GM18867 (cell line): ENCODE measurements at regions not wholly inside any gene's neighbourhood (a gene's known extent, or its start where the extent isn't known, plus 50 kb on each side); places are given as distances from the start of the nearest gene placed in this dataset.

ENCODE experiments used
- ATAC-seq: cut with Tn5 transposase; IDR thresholded peaks from one replicate; pipeline ENCODE4 v1.9.1; 2021; ENCODE audit warnings: mild to moderate bottlenecking, moderate library complexity; ENCODE audit not compliant: unreplicated experiment

DNA sequence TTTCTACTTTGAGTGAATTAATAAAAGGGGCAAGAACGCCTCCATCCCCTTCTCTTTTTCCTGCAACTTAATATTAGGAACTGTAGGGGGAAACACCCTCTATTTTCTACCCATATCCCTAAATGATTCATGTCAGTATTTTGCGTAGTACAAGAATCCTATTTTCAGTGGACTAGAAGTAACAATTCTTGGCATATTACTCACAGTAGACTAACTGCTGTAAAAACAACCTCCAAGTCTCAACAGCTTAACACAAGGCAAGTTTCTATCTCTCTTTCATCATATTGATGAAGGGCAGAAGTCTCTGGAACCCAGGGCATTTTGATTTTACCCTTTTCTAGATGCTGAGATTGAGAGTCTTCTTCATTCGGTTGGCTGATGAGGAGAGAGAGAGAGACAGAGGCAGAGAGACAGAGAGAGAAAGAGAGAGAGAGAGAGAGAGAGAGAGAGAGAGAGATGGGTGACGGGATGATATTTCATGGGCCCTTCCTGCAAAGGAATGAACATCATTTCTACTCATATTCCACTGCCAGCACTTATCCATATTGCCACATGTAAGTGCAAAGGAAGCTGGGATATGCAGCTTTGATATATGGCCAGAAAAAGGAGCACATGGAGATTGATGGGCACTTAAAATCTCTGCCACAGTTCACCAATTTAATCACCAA is 481.6 kb downstream of the LPIN1 start:
- no peak for ATAC-seq

DNA sequence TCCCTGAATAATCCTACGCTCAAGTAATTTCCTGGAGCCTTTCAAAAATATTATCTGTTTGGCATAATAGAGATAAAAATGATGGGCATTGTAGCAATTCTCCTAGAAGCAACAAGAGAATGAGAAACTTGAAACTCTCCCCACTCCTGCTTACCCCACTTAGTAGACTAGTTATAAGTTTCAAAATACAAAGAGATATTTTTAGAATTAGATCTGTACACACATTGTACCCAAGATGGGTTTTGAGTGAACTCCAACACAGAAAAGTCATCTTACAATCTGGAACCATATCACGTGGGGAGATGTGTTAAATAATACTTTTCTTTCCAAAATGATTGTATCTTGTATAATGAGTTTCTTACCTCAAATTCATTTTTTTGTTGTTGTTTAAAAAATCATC is 484.9 kb downstream of the LPIN1 start:
- ATAC-seq, result no peak

DNA sequence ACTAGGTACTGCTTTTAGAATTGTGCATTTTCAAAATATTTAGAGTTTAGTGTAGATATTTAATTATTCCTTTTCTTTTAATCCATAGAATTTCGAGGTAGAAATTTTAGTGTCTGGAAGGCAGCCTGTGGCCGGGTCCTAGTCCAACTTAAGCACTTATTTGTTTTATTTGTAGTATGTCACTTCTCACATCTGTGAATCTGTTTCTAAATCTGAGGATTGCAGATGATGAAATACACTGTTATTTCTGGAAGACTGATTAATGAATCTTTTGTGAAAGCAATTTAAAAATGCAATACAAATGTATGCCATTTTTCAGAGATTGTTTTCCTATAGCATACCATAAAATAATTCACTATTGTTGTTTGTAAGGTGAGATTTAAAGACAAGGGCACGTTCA is 483.9 kb upstream of the TRIB2 start:
- no peak for ATAC-seq

DNA sequence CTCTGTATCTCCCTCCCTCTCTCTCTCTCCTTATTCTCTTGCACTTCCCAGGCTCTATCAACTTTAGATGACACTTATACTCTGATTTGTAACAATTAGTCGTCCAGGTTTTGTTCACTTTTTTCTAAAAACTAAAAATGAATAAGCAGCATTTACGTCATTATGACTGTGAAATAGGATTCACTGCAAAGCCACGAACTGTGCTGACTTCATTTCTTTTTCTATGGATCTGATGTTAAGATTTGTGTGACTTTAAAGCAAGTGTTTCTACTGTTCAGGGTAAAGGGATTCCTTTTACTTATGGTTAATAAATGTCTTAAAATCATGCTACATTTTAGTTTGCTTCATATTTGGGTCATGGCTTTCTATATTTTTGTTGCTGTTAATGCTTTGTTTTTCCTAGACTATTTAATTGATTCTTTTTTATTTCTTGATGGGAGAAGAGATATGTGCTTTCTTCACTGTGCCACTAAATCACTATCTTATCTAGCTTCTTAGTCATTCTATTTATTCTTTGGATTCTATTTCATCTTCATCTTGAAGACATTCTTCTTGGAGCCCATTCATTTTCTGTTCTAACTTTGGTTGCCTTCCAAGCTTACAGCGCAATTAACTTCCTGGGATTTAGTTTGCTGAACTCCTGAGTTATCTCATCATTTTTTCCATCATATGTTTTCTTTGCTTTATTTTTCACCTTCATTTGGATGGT is 480.4 kb upstream of the TRIB2 start:
- ATAC-seq, result no peak

DNA sequence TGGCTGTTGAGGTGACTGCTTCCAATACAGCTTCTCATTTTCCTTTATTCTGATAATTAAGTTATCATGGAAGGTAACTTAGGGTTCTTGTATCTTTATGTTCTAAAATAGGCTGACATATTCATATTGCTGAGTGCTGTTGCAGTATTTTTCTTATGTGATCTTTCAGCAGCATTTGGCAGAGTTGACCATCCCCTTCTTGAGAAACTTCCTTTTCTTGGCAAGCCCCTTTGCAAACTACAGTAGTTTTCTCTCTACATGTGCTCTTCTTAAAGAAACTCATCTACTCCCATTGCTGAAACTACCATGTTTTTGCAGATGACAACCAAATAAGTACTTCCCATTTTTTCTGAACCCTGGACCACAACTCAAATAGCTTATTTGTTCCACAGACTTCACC is 476.5 kb upstream of the TRIB2 start:
- no peak for ATAC-seq

DNA sequence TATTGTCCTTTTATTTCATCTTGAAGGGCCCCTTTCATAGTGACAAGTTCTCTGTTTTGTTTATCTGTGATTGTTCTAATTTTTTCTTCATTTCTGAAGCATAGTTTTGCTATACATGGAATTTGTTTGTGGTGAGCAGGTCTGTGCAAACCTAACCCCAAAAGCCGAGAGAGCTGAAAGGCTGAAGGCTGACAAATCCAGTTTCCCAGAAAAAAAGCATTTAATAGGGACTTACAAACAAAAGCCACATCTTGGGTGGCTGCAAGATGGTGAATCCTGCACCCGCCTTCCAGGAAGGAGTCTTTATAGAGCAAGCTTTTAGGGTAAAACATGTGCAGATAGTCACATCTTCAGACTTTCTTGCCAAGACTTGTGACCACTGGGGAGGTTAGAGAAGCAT is 473.4 kb upstream of the TRIB2 start:
- ATAC-seq, result no peak

DNA sequence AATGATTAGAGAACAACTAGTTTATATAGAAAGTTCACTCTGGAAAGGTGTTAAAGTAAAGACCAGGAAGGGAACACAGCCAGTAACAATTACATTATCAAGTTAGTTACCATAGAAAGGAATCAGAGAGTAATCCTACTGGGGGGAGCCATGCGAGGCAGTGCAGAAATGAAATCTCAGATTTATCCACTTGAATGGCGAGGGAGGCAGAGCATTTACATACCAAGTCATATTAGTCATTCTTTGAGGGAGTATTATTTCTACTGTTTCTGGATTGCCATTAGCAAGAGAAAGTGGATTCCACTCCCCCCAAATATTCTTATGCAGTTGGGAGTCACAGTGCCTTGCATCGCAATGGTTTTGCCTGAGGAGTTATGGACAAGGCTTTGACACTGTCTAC is 472.7 kb upstream of the TRIB2 start:
- no peak for ATAC-seq

DNA sequence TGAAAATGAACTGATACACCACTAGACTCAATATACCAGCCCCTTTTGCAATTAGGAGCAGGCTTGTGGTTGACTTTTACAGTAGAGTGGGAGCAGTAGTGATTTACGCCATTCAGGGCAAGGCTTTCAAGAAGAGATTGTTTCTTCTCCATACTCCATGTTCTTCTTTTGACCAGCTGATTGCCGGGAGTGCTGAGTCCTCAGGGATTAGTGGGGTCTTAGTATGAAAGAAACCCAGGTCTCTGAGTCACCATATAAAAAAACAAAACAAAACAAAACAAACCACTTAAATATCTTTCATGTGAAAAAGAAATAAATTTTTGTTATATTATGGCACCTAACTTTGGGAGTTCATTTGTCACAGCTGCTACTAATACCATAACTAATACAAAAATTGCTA is 465.6 kb upstream of the TRIB2 start:
- no peak for ATAC-seq

DNA sequence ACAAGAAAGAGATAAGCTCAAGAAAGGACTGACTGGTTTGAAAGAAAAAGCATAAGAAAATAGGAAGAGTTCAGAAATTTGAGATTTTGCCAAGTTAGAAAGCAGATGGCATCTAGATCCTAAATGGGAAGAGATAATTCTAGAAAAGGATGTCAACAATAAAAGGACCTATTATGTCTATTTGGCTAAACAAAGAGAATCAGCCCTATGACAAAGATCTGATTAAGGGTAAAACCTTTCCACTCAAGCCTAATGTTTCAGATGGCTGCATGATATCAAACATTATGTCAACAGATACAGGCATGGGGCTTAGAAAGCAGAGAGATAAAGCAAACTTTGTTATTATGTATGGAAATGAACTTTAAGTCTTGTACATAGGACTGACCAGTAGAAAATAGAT is 465.0 kb upstream of the TRIB2 start:
- no peak for ATAC-seq

DNA sequence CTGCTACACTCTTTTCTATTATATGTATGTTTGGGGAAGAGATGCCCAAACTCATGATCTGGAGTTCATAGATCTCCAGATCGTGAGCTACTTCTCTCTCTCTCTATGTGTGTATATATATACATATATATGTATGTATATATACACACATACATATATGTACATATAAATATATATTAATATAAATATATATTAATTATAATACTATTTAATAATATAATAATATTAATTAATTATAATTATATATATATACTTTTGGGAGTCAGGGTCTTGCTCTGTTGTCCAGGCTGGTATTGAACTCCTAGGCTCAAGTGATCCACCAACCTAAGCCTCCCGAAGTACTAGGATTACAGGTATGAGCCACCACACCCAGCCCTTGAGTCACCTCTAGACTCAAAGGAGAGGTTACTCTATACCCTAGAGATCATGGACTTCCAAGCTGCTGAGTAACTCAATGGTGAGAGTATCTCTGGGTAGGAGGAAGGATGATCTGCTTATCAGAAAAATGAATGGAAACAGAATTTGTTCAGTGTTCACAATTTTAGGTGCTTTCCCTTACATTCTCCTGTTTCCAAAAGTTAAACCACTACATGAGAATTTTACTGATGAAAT is 463.5 kb upstream of the TRIB2 start:
- no peak for ATAC-seq

DNA sequence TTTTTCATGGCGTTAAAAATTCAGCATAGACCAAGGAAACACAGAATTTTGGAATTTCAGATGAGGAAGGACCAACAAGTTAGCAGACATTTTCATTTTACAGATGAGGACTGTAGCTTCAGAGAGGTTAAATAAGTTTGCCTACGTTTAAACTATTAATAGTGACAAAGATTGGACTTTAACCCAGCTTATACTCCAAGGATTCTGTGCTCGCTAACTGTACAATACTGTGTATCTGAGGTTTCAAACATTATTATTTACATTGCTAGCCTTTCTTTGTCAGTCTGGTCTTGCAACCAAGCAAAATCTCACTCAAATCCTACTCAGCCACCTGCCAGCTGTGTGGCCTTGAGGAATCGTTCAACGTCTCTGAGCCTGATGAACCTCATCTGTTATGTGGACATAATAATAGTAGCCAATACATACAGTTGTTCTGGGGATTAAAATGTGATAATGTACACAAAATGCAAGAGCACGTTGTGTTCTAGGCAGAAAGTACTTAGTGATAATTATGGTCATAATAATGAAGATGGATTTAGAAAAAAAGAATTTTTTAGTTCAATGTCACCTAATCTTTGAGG is 462.4 kb upstream of the TRIB2 start:
- ATAC-seq, result no peak

DNA sequence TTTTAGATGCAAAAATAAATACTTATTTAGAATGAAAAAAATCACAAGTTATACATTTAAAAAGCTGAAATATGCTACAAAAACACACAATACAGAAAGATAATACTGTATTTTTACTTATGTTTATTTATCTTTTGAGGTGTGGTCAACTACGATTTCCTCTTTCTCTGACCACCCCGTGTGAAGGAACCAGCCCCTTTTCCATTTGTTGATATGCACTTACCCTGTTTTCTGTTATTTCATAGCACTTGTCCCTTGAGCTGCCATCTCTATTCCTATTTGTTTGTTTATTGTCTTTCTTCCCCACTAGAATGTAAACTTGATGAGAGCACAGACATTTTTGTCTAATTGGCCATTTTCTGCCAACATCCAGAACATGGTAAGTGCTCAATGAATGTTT is 460.5 kb upstream of the TRIB2 start:
- ATAC-seq, result no peak

DNA sequence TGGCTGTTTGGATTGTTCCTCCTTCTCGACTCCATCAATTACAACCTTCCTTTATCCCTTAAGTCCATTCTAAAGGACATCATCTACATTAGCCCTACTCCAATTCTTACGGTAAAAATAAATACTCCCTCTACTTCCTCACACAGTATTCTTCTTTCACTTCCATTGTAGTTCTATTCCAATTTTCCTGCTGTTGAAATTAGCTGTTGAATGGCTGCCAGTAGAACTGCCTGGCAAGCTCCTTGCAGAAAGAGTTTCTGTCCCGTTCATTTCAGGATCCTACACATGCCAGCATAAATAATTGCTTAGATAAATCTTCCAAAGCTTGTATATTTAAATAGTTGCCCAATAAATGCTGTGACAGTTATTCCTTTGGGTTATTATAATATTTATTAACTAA is 459.3 kb upstream of the TRIB2 start:
- no peak for ATAC-seq

DNA sequence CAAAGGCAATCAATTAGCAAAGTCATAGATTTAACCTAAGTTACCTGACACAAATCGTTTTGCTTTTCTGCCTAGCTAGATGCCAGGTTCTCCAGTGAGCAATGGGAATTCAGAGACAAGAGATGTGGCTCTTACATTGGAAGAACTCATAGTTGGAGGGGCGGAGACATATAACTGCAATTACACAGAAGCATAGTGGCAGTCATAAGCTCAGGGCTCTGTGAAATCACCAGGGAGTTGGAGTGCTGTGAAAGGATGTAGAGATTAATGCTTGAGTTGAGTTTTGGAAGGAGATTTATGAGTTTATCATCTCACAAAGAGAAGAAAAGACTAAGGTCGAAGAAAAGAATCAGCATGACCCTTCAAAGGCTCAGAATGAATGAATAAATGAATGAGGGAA is 457.2 kb upstream of the TRIB2 start:
- no peak for ATAC-seq

DNA sequence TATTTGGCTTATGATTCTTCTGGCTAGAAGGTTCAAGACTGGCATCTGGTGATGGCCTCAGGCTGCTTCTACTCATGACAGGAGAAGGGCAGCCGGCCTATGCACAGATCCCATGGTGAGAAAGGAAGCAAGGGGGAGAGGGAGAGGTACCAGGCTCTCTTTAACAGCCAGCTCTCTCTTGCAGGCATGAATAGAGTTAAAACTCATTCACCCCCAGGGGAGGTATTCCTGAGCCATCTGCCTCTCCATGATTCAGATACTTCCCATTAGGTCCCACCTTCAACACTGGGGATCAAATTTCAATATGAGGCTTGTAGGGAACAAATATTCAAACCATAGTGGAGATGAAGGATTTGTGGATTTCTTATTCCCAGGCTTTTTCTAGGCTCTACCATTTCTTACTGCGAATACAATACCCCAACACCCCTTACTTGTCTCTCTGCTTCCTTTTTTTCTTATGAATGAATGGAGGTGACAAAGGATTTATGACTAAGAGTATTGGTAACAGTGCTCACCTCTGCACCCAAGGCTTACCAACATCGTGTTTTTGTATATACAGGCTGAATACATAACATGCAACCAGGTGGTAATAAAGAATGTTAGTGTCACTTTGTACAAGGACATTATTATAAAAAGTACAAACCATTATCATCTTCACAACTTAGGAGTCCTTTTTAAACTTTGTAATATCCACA is 454.6 kb upstream of the TRIB2 start:
- peak; percentile 18 for ATAC-seq

DNA sequence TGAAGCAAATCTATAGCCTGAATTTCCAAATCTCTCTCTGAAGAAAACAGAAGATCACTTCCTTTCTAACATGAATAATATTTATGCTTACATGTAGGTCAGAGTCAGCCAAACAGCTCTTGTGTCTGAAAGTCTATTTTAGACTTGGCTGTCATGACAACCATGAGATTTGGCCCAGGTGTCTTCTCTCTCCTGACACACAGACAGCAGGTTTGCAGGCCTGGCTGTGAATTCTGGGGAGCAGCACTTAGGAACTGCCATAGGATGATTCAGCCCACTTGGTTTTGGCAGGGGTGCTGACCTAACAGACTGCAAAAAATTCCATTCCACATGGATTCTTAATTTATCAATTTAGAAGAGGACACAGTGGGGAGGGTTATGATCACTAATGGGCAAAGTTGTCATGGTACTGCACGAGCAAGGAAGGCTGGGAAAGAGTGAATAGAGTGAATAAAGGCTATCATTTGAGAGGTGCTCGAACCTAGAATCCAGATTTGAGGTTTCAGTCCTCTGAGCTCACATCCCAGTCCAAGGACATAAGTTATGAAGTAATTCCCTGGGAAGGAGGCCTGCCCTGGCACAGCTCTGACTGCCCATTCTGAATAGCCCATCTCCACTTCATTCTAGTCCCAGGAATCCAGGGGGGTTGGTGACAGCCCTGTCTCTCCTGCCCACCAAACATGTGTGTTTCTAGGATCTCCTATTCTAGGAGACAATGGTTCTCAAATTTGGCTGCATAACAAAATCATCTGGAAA is 453.9 kb upstream of the TRIB2 start:
- peak; percentile 88 for ATAC-seq

DNA sequence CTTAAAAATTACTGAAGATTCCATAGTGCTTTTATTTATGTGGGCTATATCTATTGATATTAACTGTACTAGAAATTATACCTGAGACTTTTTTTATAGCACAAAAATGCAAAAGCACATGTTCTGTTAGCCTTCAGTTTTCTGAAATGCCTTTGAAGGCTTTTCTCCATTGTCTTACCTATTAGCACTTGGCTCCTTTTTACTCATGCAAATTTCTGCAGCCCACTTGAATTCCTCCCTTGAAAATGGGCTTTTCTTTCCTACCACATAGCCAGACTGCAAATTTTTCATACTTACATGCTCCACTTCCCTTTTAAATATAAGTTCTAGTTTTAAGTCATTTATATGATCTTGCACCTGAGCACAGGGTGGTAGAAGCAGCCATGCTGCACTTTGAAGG is 453.0 kb upstream of the TRIB2 start:
- no peak for ATAC-seq

DNA sequence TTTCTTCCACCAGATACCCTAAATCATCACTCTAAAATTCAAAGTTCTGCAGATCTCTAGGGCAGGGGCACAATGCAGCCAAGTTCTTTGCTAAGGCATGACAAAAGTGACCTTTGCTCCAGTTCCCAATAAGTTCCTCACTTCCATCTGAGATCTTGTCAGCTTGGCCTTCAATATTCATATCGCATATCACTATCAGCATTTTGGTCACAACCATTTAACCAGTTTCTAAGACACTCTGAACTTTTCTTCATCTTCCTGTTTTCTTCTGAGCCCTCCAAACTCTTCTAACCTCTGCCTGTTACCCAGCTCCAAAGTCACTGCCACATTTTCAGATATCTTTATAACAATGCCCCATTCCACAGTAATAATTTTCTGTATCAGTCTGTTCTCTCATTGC is 452.6 kb upstream of the TRIB2 start:
- ATAC-seq, result no peak

DNA sequence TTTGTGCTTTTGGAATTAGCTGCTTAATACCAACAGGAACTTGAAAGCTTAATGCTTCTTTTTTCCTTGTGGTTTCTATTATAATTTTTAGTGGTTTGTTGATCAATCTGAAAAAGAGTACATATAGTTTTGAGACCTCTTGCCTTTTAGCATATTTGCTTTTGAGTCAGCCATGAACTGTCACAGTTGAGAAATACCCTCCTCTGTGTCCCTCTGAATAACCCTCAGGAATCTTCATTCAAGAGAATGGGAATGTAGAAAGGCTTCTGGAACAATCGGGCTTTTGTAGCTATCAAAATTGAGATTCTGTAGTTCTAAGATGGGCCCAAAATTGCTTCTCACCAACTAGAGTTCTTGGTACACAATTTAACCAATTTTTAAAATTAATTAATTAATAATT is 451.1 kb upstream of the TRIB2 start:
- no peak for ATAC-seq

DNA sequence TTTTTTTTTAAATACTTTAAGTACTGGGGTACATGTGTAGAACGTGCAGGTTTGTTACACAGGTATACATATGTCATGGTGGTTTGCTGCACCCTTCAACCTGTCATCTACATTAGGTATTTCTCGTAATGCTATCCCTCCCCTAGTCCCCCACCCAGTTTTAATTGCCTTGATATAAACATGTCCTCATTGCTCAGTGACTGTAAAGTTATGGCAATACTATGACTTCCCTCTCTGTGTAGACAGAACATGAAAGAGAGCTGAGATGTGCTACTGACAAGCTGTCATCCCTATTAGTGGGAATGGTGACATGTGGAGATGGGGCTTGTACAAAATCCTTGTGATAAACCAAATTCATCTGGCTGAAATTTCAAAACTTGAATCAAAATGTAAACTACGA is 449.7 kb upstream of the TRIB2 start:
- ATAC-seq, result no peak
